Testis (tissue), 2 donors: ENCODE measurements at regions not wholly inside any gene's neighbourhood (a gene's known extent, or its start where the extent isn't known, plus 50 kb on each side); places are given as distances from the start of the nearest gene placed in this dataset.

Experiments
- POLR2A ChIP-seq: fragments of 450-650 bp; IDR thresholded peaks from one replicate; pipeline ENCODE4 v1.6.1; 2017; ENCODE audit warnings: antibody characterized with exemption, mild to moderate bottlenecking, moderate library complexity
- TF ChIP-seq, protein P1 (sequence below), 3 experiments: fragments of 450-650 bp in 2 of 3; fragments of 200-600 bp in 1 of 3; sonication (generic) in 1 of 3; IDR thresholded peaks; one replicate each; pipeline ENCODE4 v1.5.1; 2016 to 2019; ENCODE audit warnings: antibody characterized with exemption in 3 of 3, mild to moderate bottlenecking in 2 of 3, moderate library complexity in 1 of 3

DNA sequence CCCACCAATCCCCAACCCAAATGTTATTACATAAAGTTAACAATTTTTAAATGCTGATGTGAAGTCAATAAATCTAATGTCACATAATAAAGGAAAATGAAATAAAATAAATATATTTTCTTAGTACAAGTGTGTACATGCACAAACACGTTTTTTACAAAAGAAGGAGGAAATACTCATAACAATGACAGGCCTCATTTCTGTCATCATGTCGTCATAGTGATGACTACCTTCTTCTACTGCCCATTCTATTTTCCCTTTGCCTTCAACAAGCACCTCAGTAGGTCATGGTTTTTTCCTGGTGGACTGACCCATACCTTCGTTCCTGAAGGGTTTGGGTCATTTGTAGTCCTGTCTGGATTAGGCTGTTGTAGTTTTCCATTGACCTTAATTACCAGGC is 185.3 kb upstream of the IPO5 start:
- TF ChIP-seq, protein P1, sequence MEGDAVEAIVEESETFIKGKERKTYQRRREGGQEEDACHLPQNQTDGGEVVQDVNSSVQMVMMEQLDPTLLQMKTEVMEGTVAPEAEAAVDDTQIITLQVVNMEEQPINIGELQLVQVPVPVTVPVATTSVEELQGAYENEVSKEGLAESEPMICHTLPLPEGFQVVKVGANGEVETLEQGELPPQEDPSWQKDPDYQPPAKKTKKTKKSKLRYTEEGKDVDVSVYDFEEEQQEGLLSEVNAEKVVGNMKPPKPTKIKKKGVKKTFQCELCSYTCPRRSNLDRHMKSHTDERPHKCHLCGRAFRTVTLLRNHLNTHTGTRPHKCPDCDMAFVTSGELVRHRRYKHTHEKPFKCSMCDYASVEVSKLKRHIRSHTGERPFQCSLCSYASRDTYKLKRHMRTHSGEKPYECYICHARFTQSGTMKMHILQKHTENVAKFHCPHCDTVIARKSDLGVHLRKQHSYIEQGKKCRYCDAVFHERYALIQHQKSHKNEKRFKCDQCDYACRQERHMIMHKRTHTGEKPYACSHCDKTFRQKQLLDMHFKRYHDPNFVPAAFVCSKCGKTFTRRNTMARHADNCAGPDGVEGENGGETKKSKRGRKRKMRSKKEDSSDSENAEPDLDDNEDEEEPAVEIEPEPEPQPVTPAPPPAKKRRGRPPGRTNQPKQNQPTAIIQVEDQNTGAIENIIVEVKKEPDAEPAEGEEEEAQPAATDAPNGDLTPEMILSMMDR (IDR thresholded peaks at IDR 0.05) = no peak
- no peak for TF ChIP-seq POLR2A
